Activated T-cell treated with anti-CD3 and anti-CD28 coated beads for 48 hours (primary cell): ENCODE measurements at regions not wholly inside any gene's neighbourhood (a gene's known extent, or its start where the extent isn't known, plus 50 kb on each side); places are given as distances from the start of the nearest gene placed in this dataset.
"Not testable (repeated sequence)": the region's sequence is repeated elsewhere in the genome, so short reads cannot be mapped to it uniquely, and the experiment has no call there.

Source experiments
- DNase-seq: peaks from one replicate; pipeline ENCODE4 v3.0.0-alpha.2; 2020; ENCODE audit warnings: low read depth

GRCh38 chr5:37962389-37962788 is 122.5 kb upstream of the GDNF start:
- no peak for DNase-seq

GRCh38 chr5:37957218-37957617 is 117.4 kb upstream of the GDNF start:
- no peak for DNase-seq

GRCh38 chr5:37955748-37956147 is 115.9 kb upstream of the GDNF start:
- no peak for DNase-seq

GRCh38 chr5:37954561-37954960 is 114.7 kb upstream of the GDNF start:
- no peak for DNase-seq

- DNase-seq = no peak
Observed at GRCh38 chr5:37951946-37952721, 112.3 kb upstream of the GDNF start.

- no peak for DNase-seq
Observed at GRCh38 chr5:37950436-37950835, 110.6 kb upstream of the GDNF start.

GRCh38 chr5:37945446-37945845 is 105.6 kb upstream of the GDNF start:
- no peak for DNase-seq

GRCh38 chr5:37943136-37943535 is 103.3 kb upstream of the GDNF start:
- DNase-seq = not testable (repeated sequence)

GRCh38 chr5:37940931-37941623 is 101.2 kb upstream of the GDNF start:
- DNase-seq = no peak

GRCh38 chr5:37938861-37939260 is 99.0 kb upstream of the GDNF start:
- no peak for DNase-seq

GRCh38 chr5:37938076-37938852 is 98.4 kb upstream of the GDNF start:
- DNase-seq = no peak

- no peak for DNase-seq
Observed at GRCh38 chr5:37936091-37936490, 96.2 kb upstream of the GDNF start.

GRCh38 chr5:37933576-37933975 is 93.7 kb upstream of the GDNF start:
- no peak for DNase-seq

- DNase-seq = no peak
Observed at GRCh38 chr5:37932450-37932849, 92.6 kb upstream of the GDNF start.

- no peak for DNase-seq
Observed at GRCh38 chr5:37931541-37931940, 91.7 kb upstream of the GDNF start.

GRCh38 chr5:37930350-37930749 is 90.5 kb upstream of the GDNF start:
- DNase-seq = no peak

GRCh38 chr5:37929791-37930190 is 90.0 kb upstream of the GDNF start:
- DNase-seq = no peak

- DNase-seq = not testable (repeated sequence)
Observed at GRCh38 chr5:37927753-37928152, 87.9 kb upstream of the GDNF start.

GRCh38 chr5:37926732-37927131 is 86.9 kb upstream of the GDNF start:
- DNase-seq = no peak

- no peak for DNase-seq
Observed at GRCh38 chr5:37921452-37921851, 81.6 kb upstream of the GDNF start.

- DNase-seq = no peak
Observed at GRCh38 chr5:37918424-37918823, 78.6 kb upstream of the GDNF start.

GRCh38 chr5:37916525-37916924 is 76.7 kb upstream of the GDNF start:
- DNase-seq = no peak
